ENCODE measurements at regions not wholly inside any gene's neighbourhood (a gene's known extent, or its start where the extent isn't known, plus 50 kb on each side); places are given as distances from the start of the nearest gene placed in this dataset.

DNA sequence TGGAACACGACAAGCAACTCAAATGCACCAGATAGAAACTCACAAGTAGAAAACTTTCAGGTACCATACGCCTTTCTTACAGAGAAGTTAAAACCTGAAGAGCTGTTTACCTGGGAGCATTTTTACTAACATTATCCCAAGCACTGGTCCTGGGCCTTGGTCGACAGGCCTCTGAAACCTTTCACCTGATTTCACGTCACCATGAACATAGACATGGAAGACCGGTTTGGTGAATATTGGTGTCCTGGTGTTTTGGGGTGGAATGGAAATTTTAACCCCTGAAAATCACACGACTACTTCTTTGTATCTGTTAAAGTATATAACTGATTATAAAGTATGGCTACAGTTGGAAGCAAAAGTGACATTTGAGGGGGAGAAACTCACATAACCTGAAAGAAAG, 176.6 kb upstream of the ARGLU1 start:
- no peak for DNase-seq

DNA sequence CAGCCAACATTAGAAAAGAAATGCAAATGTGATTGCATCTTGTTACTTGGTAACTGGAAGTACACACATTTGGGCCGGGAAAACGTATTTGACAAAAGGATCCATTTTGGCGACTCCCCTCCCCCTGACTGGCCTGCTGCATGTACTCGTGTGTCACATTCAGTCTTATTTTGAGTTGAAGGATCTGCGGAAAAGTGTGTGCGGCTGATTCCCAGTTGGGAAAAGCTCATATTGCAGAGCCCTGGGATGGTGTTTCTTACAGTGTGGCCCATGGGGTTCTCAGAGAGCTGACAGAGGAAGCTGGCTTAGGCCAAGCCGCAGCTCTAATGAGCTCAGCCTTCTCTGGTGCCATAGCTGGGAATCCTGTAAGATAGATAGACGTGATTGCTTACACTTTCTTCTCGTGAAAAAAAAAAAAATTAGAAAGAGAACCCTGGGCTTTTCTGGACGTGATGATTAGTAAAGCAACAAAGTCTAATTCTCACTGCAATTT, 170.3 kb upstream of the ARGLU1 start:
- no peak for DNase-seq

DNA sequence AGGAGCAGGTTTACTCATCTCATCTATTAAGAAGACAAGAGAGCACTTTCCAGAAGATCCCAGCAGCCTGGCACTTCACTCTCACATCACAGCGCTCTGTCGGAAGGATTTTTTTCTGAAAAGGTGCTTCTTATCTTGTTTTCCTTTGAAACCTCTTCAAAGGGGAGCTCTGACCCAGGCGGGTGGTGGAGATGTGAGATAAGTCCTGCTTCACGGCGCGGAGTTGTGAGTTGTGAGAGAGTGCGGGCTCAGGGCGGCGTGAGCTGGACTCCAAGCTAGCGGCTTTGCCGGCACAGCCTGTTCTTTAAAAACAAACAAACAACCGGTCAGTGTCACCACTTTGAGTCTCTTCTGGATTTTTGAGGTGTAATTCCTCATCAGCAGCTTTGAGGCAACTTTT, 169.0 kb upstream of the ARGLU1 start:
- DNase-seq = no peak

DNA sequence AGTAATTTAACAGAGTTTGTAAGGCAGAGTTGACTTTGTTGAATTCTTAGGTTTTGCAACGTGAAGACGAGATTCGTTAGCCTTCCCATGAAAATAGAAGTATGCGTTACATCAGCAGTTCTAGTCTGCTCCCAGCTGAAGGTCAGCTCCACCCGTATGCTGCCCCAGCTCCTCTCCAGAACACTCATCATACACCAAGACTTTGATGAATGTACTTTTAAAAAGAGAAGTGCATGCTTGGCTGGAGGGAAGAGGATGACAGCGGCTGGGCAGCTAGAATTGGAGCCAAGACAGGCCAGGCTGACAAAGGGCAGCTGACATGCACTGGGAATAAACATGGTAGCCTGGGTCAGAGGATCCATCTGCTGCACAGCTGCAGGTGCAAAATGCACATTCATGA, 166.3 kb upstream of the ARGLU1 start:
- DNase-seq = no peak

DNA sequence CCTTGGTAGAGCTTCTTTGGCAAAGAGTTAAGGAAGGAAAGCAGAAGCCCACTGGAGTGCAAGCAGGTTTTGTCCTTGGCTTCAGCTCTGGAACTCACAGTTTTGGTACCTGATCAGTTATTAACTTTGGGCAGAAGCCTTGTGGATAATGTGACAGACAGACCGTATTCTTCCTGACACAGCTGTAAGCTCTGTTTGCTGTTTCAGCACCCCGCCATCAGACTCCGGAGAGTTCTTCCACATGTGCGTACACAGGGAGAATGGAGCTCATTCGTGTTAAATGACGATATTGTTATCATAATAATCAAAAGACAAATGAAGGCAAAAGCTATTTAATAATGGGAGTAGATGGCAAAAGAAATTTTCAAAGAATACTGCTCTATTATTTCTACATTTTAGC, 155.1 kb upstream of the ARGLU1 start:
- DNase-seq = no peak

DNA sequence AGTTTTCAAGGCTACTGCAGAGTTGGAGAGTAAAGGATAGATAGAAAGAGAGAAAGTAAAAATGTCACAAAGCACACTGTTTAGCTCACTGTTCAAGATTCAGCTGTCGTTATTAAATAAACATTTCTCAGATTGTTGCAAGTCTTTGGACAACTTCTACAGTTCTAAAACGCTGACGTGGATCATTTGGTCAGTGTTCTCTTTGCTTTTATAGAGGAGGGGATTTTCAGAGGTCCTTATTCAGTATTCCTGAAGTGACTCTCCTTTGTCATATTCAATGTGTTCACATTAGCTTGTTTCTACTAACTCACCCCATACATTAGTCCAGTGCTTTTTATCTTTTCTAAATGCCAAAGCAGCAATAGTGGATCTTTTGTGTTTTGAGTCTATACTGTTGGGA, 154.7 kb upstream of the ARGLU1 start:
- DNase-seq = no peak

DNA sequence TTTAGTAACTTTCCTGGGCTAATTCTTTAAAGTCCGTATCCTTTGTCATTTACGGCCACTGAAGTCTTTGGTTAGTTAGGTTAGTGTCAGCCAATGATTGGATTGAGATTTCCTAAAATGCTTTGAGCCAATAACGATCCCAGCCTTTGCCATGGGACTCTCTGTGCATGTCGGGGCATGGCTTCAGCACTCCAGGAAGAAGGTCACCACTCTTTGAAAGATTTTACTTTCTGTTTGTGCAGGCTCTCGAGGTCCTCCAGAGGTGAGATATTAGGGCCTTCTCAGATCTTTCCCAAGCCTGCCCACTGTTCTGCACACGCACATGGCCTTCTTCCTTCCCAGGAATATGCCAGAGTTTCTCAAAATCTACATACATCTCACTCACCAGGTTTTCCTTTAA, 153.7 kb upstream of the ARGLU1 start:
- DNase-seq = no peak

DNA sequence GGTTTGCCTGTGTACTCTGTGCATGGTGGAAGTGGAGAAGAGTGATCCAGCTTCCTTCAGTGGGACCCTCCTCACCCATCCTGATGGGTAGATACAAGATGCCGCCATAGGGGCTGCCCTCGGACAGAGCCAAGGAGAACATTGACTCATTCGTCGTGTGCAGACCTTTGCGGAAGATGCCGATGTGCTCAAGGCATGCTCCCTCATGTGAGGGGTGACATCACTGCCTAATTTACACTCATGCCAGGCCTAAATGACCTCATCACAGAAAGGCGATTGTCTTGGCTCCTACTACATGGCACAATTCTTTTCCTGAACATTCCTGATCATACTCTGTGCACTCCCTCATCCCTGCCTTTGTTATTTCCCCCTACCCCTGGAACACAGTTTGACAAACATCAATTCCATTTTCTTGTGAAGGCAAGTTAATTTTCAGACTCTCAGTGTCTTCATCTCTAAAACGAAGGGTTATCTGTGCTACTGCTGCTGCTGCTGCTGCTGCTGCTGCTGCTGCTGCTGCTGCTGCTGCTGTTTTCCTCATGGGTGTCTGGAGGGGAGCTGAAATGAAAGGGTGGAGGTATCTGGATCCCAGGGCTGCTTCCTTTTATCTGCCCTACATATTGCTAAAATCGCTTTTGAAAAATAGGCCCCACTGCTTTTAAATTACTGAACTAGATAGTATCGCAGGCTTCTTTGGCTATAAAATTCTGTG, 146.5 kb upstream of the ARGLU1 start:
- DNase-seq = no peak

DNA sequence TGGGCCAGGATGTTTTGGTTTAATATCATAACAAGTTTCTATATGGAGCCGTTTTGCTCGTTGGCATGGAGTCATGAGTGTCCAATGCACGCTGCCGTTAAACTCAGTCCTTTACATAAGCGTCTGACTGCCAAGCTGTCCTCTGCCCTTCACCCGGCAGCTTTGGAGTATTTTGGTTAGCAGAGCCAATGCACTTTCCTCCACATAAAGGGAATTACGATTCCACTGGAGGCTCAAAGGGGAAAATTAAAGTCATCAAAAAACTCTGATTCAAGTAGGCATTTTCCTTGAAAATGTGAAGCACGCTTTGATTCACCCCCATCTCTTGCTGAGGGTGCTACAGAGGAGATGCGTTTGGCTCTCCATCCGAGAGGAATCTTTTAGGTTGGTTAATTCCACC, 144.4 kb upstream of the ARGLU1 start:
- no peak for DNase-seq

DNA sequence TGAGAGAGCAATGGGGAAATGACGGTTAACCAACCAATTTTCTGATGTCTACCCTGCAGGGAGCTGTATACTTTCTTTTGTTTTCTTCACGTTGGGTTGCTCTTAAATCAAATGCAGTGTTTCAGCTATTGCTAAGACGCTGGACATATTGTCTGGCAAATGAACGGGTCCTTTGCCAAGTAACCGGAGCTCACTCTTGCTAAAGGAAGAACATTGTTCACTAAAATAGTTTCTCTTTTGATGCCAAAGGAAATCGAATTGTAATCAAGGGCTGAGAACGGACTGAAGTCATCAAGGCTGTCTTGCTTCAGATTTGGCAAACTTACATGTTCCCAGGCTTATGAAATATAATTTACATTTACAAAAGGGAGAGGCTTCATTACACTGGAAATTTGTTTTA, 142.3 kb upstream of the ARGLU1 start:
- no peak for DNase-seq

DNA sequence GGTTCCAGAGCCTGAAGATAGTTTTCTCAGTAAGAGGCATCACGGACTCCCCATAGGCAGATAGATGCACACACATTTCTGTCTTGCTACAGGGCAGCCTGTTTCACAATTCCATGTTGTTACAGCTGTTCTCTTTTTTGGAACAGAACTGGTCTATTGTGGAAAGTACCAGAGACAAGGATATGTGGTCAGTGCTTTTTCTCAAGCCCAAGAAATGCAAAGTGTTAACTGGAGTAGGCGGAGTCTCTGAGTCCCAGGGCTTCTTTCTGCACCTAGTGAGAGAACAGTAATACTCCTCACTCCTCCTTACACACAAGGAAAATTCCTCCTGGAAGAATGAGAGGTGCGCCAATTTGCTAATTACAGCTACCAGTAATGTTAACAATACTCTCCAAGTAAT, 141.6 kb upstream of the ARGLU1 start:
- DNase-seq = no peak

DNA sequence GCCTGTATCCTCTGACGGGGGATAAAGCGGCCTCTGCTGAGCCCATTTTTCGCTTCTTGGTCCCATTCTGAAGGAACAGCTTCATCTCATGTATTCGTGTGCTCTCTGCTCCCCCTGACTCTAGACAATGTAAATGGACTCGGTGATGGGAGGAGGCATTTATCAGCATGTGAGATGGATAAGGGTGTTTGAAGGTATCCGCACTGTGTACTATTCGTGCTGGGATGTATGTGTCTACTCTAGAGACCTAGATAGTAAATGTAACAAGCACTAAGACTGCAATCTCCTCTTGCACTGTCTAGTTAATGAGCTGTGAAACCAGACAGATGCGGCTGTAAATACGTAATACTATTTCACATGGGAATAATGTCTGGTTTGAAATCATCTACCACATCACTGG, 134.6 kb upstream of the ARGLU1 start:
- DNase-seq = no peak

DNA sequence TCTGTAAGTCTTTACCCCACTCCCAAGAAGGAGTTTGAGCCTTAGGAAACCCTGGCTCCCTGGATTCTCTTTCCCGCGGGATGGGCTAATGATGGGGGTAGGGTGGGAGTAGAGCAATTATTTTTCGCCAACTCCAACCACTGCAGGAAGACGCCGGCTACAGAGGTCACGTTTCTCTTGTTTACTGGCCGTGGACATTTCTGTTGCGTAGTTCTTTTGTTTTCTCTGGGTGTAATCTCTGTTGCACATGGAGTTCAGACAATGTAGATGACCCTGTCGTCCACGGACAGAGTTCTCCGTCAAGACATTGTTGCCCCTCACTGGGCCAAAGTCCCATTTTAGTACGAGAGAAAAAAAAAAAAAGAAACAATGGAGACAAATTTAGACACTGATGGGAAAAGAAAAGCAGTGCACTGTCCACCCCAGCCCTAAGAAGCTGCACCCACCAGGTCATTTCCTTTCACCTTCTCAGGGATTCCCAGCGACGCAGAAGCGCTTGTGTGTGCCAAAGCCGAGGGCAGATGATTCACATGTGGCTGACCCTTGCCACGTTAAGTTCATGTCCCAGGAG, 133.9 kb upstream of the ARGLU1 start:
- no peak for DNase-seq

DNA sequence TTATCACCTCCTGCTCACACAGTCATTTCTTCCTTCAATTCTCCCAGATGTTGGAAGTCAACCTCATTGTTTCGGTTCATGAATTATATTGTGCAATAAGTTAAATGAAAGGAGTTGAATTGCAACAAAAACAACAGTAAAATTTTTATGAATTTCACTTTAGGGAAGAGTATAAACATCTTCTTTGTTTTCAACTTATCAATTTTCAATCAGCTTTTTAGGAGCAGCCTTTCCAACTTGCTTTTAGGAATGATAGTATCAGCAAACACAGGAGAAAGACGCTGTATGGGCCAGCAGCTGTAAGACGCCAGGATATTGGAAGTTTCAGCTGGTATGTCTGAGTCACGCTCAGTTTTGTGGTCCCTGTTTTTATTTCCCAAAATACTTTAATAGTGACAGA, 132.5 kb upstream of the ARGLU1 start:
- DNase-seq = no peak

DNA sequence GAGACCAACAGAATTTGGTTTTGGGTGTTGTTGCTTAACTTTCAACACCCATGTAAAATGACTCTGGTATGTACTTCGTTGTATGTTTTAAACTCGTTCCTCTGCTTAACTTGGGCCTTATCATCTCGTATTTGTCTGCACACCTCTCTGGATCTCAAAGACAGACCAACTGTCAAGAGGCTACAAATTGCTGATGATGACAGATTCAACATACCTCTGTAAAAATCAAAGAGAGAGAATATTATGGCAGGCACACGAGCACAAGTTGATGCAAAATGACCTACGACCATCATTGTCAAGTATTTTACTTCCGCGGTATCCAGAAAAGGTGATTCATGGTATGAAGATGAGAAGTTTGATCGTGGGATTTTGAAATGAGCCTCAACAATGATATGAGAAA, 132.1 kb upstream of the ARGLU1 start:
- DNase-seq = no peak

DNA sequence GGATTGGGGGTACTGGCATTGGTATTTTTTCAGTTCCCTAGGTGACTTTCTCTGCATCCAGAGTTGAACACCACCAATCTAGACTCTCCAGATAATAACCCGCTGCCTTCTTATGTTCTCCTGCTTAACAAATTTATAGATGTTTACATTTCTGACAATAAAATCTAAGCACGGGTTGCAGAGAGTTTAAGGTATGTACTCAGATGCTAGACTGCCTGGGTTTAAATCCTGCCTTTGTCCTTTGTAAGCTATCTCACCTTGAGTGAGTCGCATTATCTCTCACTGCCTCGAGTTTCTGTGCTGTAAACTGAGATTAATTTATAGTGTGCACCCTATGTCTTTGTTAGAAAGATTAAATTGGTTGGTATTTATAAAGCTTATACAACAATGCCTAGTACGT, 131.4 kb upstream of the ARGLU1 start:
- no peak for DNase-seq

DNA sequence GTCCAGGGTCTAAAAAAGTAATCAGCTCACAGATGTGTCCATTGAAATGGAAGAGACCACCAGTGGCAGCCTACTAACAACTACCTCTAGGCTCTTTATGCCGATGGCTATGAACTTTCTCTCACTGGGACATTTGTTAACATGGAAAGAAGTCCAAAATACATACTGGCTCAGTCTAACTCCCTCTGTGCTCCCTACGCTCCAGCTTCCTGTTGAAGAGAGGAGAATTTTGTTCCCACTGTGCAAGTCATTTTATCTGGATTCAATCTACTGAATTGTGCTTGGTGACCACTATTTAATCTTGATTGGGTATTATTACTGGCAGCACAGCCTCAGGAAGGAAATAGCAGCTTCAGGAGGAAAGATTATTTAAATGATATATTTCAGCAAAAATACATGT, 128.8 kb upstream of the ARGLU1 start:
- no peak for DNase-seq

DNA sequence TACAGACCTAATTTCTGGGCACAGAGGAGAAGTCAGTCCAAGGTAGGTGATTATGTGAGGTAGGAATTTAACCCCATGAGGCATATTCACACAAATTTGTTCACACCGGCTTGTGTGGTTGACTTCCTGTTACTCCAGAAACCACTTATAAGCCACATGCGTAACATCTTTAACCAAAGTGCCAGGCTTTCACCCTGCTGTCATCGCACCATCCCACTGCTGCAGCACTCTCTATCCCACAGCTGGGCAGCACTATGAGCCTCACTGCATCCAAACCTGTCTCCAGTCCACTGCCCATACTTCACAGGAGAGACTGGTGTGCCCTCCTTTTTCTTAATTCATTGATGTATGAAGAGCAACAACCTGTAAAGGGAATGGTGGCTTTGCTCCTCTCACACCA, 128.2 kb upstream of the ARGLU1 start:
- no peak for DNase-seq

DNA sequence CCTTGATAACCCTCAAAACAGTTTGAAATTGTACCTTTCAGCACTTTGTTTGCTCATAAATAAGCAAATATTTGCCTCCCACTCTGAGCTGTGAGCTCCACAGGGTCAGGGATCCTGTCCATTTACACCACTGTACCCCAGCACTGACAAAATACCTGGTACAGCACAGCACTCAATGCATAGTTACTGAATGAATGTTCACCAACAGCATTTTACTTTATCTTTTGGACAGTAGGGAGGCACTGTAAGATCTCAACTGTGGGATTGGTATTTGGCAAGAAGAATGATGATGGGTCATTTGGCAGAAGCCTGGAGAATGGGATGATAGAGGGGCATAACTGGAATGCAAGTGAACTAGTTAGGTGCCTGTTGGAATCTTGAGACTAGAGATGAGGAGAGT, 127.2 kb upstream of the ARGLU1 start:
- DNase-seq = no peak

DNA sequence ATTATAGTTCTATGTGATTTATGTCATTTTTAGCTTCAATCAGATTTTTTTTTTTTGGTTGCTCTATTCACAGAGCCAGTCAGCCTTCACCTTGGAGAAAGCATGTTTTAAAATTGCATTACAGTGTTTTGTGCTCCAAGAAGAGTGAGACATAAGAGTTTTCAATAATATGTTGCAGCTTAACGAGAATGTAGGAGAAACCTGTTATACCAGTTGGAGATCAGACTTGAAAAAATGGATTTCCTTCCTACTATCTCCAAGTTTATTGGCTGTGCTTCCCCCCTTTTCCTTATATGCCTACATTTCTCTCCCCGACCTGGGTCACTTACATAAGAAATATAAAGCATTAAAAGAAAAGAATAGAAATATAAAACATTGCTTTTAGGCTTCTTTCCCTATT, 123.9 kb upstream of the ARGLU1 start:
- no peak for DNase-seq

DNA sequence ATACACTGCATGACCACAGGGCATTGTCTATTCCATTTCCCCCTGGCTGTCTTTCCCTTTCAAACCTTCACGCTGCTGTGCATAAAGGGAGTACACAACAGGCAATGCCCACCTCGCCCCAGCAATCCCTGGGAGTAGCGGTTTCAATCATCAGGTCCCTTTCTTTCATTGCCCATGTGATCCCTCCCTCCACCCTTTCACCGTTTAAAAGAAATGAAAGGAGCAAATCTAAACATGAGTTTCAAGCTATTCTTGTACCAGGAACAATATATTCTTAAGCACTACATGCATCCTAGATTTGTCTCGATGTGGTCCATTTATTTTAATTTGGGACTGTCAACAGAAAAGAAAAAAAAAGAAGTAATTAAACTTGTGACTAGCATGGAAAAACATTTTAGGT, 123.4 kb upstream of the ARGLU1 start:
- DNase-seq = no peak

DNA sequence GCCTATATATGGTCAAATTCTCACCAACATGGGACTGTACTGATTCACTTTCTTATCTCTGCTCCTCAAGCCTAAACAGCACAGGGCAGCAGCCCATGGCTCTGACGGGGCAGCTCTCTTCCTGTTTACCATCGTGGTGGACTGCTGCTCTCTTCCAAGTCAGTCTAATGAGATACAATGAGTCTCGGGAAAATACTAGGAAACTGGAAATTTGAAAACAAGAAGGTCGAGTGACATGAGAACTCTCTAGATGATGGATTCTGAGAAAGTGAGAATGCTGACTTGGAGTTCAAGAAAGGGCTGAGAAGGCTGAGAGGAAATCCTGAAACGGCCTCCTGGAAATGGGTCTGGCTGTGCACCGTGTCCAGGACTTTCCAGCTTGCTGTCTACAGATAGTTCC, 122.8 kb upstream of the ARGLU1 start:
- no peak for DNase-seq

DNA sequence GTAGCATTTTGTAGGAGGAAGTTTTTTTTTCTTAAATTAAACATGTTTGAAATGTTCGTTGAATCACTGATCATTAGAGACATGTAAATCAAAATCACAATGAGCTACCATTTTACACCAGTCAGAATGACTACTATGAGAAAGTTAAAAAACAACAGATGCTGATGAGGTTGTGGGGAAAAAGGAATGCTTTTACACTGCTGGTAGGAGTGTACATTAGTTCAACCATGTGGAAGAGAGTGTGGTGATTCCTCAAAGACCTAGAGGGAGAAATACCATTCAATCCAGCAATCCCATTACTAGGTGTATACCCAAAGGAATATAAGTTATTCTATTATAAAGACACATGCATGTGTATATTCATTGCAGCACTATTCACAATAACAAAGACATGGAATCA, 122.0 kb upstream of the ARGLU1 start:
- DNase-seq = no peak

DNA sequence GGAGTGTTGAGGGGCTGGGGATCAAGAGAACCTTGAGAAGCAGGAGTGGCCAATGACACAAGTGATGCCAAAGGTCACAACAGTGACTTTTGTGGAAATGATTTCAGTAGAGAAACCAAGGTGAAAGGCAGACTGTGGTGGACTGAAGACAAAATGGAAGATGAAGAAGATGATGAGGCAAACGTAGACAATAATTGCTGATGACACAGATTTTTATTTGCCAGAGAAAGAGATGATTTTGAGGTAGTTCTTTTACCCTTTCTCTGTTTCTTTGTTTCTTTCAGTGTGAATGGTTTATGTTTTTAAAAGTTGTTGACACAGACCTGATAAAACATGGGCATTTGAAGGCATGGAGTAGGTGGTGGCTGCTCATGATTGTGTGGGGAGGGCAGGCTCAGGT, 121.0 kb upstream of the ARGLU1 start:
- DNase-seq = no peak

DNA sequence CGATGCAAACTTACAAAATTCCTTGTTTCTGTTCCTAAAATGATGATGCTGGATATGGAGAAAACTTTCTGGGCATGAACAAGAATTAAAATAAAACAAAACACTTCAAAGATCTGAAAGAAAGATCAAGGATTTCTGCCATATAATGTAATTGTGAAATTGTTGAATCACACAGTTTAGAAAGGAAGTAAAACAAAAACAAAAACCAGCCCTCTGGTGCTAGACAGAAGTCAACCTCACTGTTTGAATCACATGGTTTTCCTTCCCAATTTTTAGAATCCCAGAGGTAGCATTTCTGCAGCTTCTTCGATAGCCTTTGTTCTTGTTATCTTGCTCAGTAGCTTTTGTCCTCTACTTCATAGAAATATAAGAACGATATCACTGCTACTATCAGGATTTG, 118.2 kb upstream of the ARGLU1 start:
- DNase-seq = no peak

Data from NCI-H187 treated with DMSO at 0.1 percent for 48 hours (cell line).